ENCODE measurements at regions not wholly inside any gene's neighbourhood (a gene's known extent, or its start where the extent isn't known, plus 50 kb on each side); places are given as distances from the start of the nearest gene placed in this dataset.

- no peak for DNase-seq (ENCODE audit: low spot score)
Measured at GRCh38 chr5:124230456-124230855, 516.0 kb downstream of the ZNF608 start.

GRCh38 chr5:124229352-124229751 lies 517.1 kb downstream of the ZNF608 start:
- DNase-seq (ENCODE audit: low spot score): no peak

- no peak for DNase-seq (ENCODE audit: low spot score)
Measured at GRCh38 chr5:124227914-124228313, 518.5 kb downstream of the ZNF608 start.

GRCh38 chr5:124220418-124220817 lies 526.0 kb downstream of the ZNF608 start:
- DNase-seq (ENCODE audit: low spot score): no peak

GRCh38 chr5:124212934-124213333 lies 533.5 kb downstream of the ZNF608 start:
- no peak for DNase-seq (ENCODE audit: low spot score)

GRCh38 chr5:124210111-124210910 lies 536.1 kb downstream of the ZNF608 start:
- DNase-seq (ENCODE audit: low spot score): no peak

- no peak for DNase-seq (ENCODE audit: low spot score)
Measured at GRCh38 chr5:124207118-124207517, 539.3 kb downstream of the ZNF608 start.

- no peak for DNase-seq (ENCODE audit: low spot score)
Measured at GRCh38 chr5:124206540-124206939, 539.9 kb downstream of the ZNF608 start.

- DNase-seq (ENCODE audit: low spot score): no peak
Measured at GRCh38 chr5:124203303-124203702, 543.1 kb downstream of the ZNF608 start.

- no peak for DNase-seq (ENCODE audit: low spot score)
Measured at GRCh38 chr5:124200381-124200780, 546.1 kb downstream of the ZNF608 start.

GRCh38 chr5:124199893-124200292 lies 546.5 kb downstream of the ZNF608 start:
- DNase-seq (ENCODE audit: low spot score): no peak

- DNase-seq (ENCODE audit: low spot score): no peak
Measured at GRCh38 chr5:124195411-124195810, 551.0 kb downstream of the ZNF608 start.

GRCh38 chr5:124194282-124194681 lies 552.2 kb downstream of the ZNF608 start:
- DNase-seq (ENCODE audit: low spot score): no peak

GRCh38 chr5:124193371-124193789 lies 553.1 kb downstream of the ZNF608 start:
- DNase-seq (ENCODE audit: low spot score): no peak

GRCh38 chr5:124192716-124193115 lies 553.7 kb downstream of the ZNF608 start:
- DNase-seq (ENCODE audit: low spot score): no peak

- DNase-seq (ENCODE audit: low spot score): no peak
Measured at GRCh38 chr5:124185716-124186115, 560.7 kb downstream of the ZNF608 start.

- no peak for DNase-seq (ENCODE audit: low spot score)
Measured at GRCh38 chr5:124182133-124182532, 564.3 kb downstream of the ZNF608 start.

- DNase-seq (ENCODE audit: low spot score): no peak
Measured at GRCh38 chr5:124180875-124181461, 565.5 kb downstream of the ZNF608 start.

- DNase-seq (ENCODE audit: low spot score): no peak
Measured at GRCh38 chr5:124180299-124180874, 566.1 kb downstream of the ZNF608 start.

- no peak for DNase-seq (ENCODE audit: low spot score)
Measured at GRCh38 chr5:124179819-124180218, 566.6 kb downstream of the ZNF608 start.

- DNase-seq (ENCODE audit: low spot score): no peak
Measured at GRCh38 chr5:124178050-124178449, 568.4 kb downstream of the ZNF608 start.

GRCh38 chr5:124176692-124177091 lies 569.7 kb downstream of the ZNF608 start:
- no peak for DNase-seq (ENCODE audit: low spot score)

- no peak for DNase-seq (ENCODE audit: low spot score)
Measured at GRCh38 chr5:124173386-124173785, 573.1 kb downstream of the ZNF608 start.
